DMS79 (cell line): ENCODE measurements at regions not wholly inside any gene's neighbourhood (a gene's known extent, or its start where the extent isn't known, plus 50 kb on each side); places are given as distances from the start of the nearest gene placed in this dataset.
A peak's percentile ranks its signal among the peaks of the same experiment; 100 is the strongest.

Experiments
- DNase-seq: peaks from one replicate; lab custom pipeline; 2025; lab: John Stamatoyannopoulos, UW

DNA sequence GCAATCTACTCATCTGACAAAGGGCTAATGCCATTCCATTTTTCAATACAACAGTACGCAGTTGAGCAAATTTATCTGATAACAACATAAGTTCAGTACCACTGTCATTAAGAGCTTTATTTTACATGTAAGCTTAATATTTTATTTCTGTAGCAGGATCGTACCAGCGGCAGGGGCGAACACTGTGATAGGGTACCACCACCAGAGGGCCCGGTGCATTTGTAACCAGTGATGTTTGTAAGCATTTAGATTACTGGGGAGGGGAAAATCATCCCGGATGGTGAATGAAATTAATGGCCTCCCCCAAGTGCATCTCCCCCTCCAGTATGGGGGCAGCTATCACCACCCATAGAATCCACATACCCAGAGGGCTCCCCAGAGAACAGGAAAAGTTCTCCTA lies 179.0 kb downstream of the ADGRA3 start:
- no peak for DNase-seq

DNA sequence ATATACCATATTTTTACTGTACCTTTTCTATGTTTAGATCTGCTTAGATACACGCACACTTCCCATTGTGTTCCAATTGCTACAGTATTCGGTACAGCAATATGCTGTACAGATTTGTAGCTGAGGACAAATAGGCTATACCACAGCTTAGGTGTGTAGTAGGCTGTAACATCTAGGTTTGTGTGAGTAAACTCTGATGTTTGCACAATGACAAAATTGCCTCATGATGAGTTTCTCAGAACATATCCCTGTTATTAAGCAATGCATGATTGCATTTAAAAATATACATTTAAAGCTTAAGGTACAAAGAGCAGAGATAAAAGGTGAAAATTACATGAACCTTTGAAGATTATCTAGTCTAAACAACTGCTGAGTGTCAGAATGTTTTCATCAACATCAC lies 181.7 kb downstream of the ADGRA3 start:
- no peak for DNase-seq

- no peak for DNase-seq
These were observed 191.4 kb downstream of the ADGRA3 start for GRCh38 chr4:22324422-22324821.

GRCh38 chr4:22323691-22324090 lies 192.2 kb downstream of the ADGRA3 start:
- no peak for DNase-seq

GRCh38 chr4:22322996-22323395 lies 192.9 kb downstream of the ADGRA3 start:
- DNase-seq, result no peak

GRCh38 chr4:22315628-22316027 lies 200.2 kb downstream of the ADGRA3 start:
- no peak for DNase-seq

GRCh38 chr4:22313976-22314375 lies 201.9 kb downstream of the ADGRA3 start:
- DNase-seq, result no peak

DNA sequence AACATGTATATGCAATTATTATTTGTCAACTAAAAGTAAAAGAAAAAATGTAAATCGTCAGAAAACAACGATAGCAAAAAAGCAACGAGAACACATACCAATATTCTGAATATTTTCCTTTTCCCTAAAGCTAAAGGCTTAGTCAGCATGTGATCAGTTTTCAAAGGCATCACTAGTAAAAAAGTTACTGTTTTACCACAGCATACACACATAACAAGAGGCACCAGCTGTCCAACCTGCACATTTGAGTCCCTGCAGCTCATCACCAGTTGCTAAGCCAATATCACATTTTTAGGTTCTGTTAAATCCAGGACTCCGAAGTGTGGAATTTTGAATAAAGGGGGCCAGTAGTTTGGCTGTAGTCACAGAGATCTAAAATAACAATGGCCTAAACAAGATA lies 203.8 kb downstream of the ADGRA3 start:
- DNase-seq, result no peak

- no peak for DNase-seq
These were observed 214.6 kb downstream of the ADGRA3 start for GRCh38 chr4:22301253-22301652.

GRCh38 chr4:22299678-22300077 lies 216.2 kb downstream of the ADGRA3 start:
- DNase-seq, result no peak

GRCh38 chr4:22287631-22288030 lies 228.2 kb downstream of the ADGRA3 start:
- no peak for DNase-seq

DNA sequence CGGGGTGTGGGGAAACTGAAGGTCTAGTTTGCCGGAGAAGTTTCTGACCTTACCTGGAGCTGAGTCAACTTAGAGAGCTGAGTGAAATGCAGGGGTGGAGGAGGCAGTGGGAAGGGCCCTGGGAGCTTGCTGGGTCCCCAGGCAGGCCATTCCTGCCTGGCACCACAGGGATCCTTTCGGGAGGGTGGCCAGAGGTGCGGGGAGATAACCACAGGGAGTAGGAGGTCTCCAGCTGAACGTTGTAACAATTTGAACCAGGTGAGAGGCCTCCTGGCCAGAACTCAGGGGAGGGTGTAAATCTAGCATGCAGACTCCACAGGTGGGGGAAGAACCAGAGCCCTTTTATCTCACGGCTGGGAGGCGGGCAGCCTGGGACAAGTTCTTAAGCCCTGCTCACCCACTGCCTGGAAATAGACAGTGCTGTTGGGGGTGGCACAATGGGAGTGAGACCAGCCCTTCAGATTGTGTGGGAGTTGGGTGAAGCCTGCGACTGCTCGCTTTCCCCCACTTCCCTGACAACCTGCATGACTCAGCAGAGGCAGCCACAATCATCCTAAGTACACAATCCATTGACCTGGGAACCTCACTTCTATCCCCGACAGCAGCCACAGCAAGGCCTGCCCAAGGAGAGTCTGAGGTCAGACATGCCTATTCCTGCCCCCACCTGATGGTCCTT lies 247.4 kb downstream of the ADGRA3 start:
- no peak for DNase-seq

DNA sequence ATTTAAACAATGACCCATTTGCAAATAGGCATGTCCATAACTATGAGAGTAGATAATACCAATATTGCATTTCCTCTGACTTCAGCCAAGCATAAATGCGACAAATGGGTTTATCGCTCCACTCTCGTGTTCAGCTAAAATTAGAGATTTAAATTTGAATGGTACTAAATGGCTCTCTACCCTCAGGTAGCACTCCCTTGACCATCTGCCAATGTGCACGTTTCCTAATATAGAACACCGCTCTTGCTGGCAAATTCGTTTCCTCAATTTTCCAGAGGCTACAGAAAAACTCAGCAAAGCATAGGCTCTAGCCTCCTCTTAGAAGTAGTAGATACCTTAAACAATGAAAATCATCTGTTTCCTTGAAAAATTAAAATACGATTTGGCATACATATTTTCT lies 251.6 kb downstream of the ADGRA3 start:
- DNase-seq, result peak; percentile 54

DNA sequence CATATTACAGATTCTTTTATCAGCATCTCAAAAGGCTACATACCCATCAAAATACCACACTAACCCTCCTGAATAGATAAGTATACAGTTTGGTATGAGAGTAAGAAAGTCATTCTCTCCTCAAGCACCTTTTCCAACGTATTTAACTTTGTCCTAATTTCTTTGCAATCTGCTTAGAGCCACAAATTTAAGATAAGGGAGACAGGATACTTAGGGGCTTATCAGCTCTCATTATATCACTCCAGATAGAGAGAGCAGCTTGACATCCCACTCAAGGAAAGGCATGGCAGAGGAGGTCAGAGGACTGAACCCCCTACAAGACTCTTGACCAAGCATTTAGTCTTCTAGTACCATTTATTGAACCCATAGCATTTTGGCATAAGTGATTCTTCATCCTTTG lies 262.4 kb downstream of the ADGRA3 start:
- DNase-seq, result no peak

DNA sequence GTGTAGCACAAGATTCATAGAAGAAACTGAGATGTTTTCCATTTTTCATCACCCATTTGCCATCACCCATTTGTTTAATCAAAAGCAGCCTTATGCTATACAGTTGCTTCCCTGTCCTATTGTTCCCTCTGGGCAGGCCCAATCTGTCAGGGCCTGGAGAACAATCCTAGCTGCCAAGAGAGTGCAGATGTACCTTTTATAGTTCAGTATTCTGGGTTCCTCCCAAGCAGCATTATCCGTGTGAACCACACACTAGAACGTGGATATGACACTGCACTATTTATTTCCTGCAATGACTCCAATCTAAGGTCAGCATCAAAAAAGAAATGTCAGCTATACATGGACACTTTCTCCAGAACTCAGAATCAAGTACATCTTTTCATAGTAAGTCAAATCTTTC lies 269.0 kb downstream of the ADGRA3 start:
- DNase-seq, result no peak

DNA sequence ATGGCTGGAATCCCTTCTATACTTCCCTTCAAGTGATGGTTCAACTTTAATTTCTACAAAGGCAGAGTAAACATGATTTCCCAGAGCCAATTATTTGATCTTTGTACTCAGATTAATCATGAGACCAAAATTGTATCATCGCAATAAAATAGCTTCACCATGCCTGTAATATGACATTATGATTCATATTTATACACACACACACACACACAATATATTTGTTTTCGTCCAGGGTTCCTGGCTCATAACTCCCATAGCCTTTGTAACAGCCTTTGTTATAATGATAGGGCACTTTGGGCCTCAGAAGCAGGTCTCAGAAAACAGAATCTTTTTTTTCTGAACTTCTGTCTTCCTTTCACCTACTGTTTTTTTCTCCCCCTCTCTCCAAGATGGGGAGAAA lies 270.6 kb downstream of the ADGRA3 start:
- no peak for DNase-seq

- DNase-seq, result no peak
These were observed 274.5 kb downstream of the ADGRA3 start for GRCh38 chr4:22241415-22241814.

DNA sequence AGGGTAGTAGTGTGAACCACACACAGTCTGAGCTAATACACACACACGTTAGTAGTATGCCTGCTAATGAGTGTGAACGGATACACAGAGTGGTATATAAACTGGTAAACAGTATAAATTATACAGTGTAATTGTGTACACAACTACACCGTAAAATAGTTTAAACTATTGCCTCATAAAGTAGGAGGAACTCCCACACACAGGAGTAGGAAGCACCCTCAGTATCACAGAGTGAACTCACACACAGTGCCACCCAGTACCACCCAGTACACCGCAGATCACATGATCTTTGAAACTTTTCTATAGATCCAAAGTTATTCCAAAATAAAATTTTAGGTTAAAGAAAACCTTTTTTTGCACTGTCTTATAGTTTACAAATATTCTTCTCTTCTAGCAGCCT lies 275.1 kb downstream of the ADGRA3 start:
- DNase-seq, result no peak

- DNase-seq, result no peak
These were observed 277.1 kb downstream of the ADGRA3 start for GRCh38 chr4:22238742-22239141.

DNA sequence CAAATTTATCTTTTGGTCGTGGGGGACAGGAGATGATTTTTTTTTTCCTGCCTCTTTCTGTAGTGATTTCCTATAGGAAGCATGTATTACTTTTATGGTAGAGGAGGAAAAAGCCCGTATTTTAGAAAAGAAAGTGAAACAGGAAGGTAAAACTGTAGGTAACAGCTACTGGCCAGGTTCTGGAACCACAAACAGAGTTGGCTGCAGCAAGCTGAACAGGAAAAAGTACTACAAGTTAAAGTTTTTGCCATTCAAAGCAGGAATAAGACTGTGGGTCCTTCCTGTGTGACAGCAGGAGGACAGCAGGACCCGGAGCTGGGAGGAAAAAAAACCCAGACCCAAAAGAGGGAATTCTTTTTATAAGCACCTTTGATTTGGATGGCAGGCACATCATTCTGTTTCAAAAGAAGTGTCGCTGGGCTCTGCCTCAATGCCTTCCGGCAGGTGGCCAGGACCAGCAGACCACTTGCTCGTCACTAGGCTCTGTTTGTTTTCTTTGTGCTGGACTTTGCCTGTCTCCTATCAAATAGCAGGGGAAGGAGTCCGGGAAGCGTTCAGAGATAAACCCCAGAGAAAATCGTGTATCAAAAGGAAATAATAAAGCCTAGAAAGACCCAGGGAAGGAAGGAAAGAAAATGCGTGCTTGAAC lies 277.9 kb downstream of the ADGRA3 start:
- DNase-seq, result no peak

- no peak for DNase-seq
These were observed 278.6 kb downstream of the ADGRA3 start for GRCh38 chr4:22237155-22237751.

DNA sequence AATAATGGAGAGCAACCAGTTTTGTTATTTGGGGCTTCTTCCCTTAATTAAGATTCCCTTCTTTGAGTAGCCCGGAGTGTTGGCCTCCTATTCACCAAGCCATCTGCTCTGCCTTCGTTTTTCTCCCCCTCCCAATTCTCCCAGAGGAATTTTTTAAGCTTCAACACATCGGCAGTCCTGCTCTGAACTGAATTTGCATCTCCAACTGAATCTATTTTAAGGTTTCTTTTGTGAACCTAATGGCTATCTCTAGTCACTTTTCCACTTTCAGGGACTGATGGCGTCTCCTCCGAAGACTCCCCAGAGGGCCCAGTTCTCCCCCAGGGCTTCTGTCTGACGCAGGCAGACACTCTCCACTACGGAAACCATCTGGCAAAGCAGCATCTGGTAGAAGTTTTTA lies 280.2 kb downstream of the ADGRA3 start:
- no peak for DNase-seq

DNA sequence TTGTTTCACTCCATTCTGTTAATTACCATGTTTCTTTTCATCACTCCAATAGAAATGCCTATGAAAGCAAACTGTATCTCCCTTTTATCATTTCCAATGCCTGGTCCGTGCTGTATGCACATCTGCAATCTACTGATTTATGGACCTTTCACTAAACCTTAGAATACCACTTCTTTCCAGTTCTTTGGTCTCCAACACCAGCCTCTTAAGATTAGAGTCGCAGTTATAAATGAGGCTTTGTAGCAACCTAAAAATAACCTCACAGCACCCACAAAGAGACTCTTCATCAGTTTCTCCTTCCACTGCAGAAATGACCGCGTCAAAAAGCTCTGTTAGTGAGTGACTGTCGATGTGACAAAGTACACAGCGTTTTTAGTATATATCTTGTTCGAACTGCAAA lies 282.6 kb downstream of the ADGRA3 start:
- DNase-seq, result no peak

DNA sequence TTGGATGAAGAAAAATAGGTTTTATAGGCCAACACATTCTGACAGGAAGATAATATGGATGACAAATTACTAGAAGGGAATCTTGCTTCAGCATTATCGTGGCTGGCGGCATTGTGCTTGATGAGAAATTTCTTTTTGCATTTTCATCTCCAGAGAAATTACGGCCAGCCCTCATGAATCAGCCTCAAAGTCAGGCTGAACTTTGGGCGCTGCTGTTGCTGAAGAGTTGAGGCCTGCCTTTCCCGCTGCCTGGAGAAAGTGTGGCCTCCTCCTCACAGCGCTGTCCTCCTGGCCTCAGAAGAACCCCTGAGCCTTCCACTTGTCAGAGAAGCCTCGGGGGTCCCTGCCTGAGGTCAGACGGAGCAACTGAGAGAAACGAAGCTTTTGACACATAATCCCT lies 272.4 kb upstream of the KCNIP4 start:
- DNase-seq, result no peak
